GM12892 (cell line): ENCODE measurements at regions not wholly inside any gene's neighbourhood (a gene's known extent, or its start where the extent isn't known, plus 50 kb on each side); places are given as distances from the start of the nearest gene placed in this dataset.

Source experiments
- DNase-seq: peaks from one replicate; pipeline ENCODE4 v3.0.0; 2011; ENCODE audit not compliant: insufficient read length
- FAIRE-seq: peaks from 2 replicates; lab custom pipeline; 2011; peaks lifted over from hg19 to GRCh38; lab: Jason Lieb, UNC
- POLR2A ChIP-seq: IDR thresholded peaks from 2 replicates; pipeline ENCODE4 v1.6.1; 2011; ENCODE audit warnings: low read depth, low read length, control low read depth
- POLR2AphosphoS5 ChIP-seq: IDR thresholded peaks from 2 replicates; pipeline ENCODE4 v1.6.1; 2011; ENCODE audit warnings: low read depth, low read length, control low read depth
- TAF1 ChIP-seq: IDR thresholded peaks from 2 replicates; pipeline ENCODE4 v1.6.1; 2011; ENCODE audit warnings: low read depth, mild to moderate bottlenecking, control low read depth, low read length, borderline replicate concordance

DNA sequence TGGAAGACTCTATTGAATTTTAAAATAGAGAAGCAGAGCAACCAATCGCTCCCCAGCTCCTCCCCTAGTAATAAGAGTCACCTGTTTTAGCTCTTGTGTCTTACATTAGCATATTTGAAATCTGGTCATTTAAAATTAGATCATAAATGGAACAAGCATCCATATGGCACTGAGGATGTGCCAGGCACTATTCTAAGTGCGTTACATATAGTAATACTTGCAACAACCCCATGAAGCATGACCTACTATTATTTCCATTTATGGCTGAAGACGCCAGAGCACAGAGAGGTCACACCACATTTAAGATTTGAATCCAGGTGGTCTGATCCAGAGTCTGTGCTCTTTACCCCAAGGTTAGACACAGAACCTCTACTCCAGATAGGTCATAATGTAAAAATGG lies 82.0 kb upstream of the HIVEP3 start:
- no peak for FAIRE-seq
- TF ChIP-seq POLR2AphosphoS5 (no peak), POLR2A (no peak), TAF1 (no peak)
- DNase-seq: no peak

DNA sequence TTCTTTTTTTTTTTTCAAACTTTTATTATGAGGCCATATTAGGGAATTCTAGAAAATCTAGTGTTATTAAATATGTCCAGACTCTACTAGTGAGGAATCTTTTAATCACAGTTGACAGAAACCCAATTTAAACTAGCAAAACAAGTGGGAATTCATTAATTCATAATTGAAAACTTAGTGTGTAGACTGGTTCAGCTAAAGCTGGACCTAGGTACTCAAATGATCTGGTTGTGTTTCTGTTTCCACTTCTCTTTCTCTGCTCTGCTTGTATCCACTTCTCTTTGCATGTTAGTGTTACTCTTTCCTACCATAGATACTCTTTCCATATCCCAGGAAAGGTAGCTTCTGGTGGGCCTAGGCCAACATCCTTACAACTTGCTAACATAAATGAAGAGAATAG lies 81.2 kb upstream of the HIVEP3 start:
- no peak for FAIRE-seq
- TF ChIP-seq POLR2AphosphoS5 (no peak), TAF1 (no peak), POLR2A (no peak)
- no peak for DNase-seq

DNA sequence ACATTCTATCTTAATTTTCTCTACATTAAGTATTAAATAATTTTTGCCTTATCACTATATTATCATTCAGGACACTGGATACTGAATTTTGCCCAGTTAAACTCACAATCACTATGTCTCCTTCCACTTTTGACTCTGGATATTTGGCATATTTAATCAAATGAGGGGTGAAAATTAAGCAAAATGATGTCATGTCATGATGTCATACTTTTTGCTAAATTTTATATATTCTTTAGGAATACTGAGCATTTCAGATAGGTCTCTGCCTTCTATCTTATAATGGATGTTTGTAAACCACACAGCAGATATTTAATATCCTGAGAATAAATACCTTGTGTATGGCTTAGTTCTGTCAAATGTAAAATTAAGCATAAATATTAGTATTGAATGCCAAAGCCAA lies 79.5 kb upstream of the HIVEP3 start:
- DNase-seq (no peak), FAIRE-seq (no peak)
- TF ChIP-seq POLR2AphosphoS5: no peak
- no peak for TF ChIP-seq TAF1
- no peak for TF ChIP-seq POLR2A

DNA sequence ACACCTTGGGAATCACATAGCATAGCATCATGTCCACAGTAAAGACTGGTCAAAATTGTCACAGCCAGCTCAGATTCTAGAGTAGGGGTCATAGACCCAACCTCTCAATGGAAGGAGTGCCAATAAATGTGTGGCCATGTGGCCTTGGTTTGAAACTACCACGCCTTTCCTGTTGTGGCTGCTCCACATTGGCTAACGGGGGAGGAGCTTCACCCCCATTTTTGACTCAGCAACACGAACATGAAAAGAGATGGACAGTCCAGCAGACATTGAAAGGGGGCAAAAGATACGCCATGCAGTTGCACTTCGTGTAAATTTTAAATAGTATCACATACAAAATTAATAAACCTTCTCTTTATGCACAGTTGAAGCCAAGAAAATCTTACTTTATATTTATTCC lies 78.4 kb upstream of the HIVEP3 start:
- FAIRE-seq: no peak
- no peak for TF ChIP-seq POLR2A
- no peak for TF ChIP-seq TAF1
- no peak for TF ChIP-seq POLR2AphosphoS5
- no peak for DNase-seq

DNA sequence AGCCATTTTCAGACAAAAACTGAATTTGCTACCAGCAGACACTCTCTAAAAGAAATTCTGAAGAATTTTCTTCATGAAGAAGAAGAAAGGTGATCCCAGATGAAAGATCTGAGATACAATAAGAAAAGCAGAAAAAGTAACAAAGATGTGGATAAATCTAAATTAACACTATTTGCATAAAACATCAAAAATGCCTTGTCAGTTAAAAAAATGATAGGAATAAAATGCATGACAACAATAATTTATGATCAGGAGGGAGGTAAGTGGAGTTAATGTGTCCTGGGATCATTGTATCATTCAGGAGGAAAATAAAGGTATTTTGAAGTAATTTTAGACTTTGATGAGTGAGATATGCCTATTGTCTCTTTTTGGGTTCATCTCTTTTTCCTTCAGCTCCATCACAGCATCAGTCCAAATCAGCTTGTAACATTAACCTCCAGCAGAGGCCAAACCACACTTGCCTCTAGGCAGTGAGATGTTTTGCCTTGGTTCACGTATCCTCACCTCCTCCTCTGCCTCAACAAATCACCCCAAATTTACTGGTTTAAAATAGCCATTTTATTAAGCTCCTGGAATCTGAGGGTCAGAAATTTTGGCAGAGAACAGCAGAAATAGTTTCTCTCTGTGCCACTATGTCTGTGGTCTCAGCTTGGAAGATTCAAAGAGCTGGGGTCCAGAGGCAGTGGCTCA lies 76.9 kb upstream of the HIVEP3 start:
- no peak for TF ChIP-seq POLR2A
- no peak for TF ChIP-seq POLR2AphosphoS5
- TF ChIP-seq TAF1: no peak
- FAIRE-seq (peak; percentile 66), DNase-seq (no peak)

DNA sequence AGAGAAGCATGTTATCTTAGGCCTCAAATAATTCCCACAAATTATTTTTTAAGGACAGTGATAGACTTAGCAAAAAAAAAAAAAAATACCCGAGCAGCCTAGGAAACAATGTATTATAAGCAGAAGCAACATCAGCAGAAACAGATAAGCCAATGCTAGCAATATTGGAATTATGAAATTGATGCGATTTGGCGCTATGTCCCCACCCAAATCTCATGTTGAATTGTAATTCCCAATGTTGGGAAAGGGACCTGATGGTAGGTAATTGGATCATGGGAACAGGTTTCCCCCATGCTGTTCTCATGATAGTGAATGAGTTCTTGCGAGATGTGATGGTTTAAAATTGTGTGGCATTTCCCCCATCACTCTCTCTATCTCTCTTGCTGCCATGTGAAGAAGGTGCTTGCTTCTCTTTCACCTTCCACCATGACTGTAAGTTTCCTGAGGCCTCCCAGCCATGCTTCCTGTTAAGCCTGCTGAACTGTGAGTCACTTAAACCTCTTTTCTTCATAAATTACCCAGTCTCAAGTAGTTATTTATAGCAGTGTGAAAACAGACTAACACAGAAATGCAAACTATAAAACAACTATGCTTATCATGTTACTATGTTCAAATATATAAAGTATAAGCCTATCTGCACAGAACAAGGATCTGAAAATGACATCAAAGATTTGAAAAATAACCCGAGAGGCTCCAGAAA lies 75.6 kb upstream of the HIVEP3 start:
- DNase-seq: no peak
- no peak for FAIRE-seq
- TF ChIP-seq POLR2AphosphoS5 (no peak), POLR2A (no peak), TAF1 (no peak)

DNA sequence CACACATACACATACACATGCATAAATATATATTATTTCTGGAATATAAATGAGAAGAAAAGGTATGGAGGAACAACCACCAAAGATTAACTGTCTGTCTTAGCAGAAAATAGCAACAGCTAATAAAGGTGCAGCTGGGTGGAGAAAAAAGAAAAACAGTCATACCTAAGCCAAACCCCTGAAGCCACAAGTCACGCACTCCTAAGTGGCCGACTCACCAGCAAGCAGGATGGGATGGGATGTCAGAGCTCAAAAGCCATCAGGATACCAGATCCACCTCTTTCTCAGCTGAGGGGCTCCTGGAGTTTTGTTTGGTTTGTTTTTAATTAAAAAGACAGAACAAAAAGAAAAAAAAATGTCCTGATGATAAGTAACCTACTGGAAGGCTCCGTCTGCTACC lies 64.7 kb upstream of the HIVEP3 start:
- DNase-seq: no peak
- no peak for TF ChIP-seq POLR2A
- TF ChIP-seq POLR2AphosphoS5: no peak
- TF ChIP-seq TAF1: no peak
- no peak for FAIRE-seq

DNA sequence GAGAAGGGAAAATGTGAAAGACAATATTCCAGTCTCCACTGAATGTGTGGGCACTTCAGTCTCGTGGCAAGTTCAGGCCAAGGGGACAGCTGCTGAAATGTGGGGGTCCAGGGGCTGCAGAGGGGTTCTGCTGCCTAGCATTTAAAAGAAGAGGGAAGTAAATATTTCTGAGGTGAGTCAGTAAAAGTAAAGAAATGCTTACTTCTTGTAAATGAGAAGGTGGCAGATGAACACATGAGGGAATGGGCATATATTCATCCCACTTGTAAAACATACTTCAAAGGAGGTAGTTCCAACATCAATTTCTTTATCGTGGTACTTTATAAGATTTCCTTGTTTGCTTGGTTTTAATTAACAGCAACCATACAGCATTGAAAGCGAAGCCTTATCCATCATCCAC lies 63.1 kb upstream of the HIVEP3 start:
- DNase-seq: no peak
- FAIRE-seq: peak; percentile 40
- TF ChIP-seq POLR2AphosphoS5 (no peak), POLR2A (no peak), TAF1 (no peak)

DNA sequence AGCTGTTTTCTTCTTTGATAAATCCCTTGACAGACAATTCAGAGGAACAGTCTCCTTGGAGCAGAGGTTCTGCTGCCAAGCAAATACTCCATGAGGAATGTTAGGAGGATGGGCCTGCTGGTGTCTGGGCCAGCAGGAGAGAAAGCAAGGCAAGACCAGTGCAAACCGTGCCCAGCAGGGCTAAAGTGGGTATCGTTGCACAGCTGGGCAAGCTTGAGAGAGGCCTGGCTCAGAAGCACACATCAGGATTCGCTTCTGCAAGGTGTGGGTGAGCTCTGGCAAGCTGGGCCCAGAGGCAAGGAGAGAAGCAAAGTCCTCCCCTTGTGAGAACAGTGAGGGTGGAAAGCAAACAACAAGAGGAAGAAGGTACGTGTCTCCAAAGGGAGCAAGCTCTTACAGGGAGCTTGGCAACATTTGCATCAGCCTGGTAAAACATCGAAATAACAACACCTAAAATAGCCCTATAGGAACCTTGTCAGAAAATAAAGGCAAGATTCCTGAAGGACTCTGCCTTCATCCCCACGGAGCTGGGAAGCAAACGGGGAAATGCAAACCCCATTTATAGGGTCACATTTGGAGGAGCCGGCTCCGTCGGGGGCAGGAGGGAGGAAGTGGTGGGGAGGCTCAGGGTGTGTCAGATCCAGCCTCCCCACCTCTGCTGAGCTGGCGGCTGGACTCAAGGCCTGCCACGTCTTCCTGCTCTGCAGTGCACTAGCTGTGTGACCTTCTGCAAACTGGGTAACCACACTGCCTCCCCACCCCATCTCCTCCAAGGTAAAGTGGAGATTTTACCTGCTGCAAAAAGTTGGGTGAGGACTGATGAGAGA lies 62.3 kb upstream of the HIVEP3 start:
- FAIRE-seq: no peak
- DNase-seq: no peak
- TF ChIP-seq POLR2AphosphoS5: no peak
- no peak for TF ChIP-seq TAF1
- TF ChIP-seq POLR2A: no peak

DNA sequence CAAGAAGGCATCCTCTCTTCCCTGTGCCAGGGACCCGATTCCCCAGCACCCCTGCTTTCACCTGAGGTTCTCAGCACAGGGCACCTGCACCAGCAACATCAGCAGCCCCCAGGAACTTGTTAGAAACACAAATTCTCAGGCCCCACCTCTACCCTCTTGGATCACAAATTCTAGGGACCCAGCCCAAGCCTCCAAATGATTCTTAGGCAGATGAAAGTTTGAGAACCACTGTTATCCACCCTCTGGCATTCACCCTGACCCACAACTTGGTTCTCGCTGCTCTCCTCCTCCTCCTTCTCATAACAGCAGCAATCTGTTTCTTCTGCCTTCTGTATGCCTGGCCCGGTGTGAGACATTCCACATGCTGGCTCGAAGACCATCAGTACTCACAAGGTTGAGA lies 60.3 kb upstream of the HIVEP3 start:
- FAIRE-seq (no peak), DNase-seq (no peak)
- TF ChIP-seq TAF1: no peak
- no peak for TF ChIP-seq POLR2A
- TF ChIP-seq POLR2AphosphoS5: no peak

DNA sequence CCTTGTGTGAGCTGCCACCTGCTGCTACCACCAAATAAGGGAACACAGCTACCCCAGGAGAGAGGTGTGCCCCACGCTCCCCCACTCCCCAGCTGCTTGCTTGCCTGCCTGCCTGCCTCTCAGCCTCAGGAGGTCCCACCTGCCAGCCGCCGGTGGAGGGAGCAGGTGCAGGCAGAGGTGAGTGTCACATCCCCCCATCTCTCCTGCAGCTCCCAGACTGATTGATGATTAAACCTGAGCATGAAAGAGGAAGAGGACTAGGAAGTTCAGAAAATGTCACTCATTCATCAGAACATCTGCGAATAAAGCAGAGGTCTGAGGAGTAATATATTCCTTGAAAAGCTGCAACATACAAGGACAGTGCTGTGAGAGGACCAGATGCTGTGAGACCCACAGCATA lies 58.6 kb upstream of the HIVEP3 start:
- TF ChIP-seq POLR2AphosphoS5 (no peak), POLR2A (no peak), TAF1 (no peak)
- no peak for DNase-seq
- no peak for FAIRE-seq

DNA sequence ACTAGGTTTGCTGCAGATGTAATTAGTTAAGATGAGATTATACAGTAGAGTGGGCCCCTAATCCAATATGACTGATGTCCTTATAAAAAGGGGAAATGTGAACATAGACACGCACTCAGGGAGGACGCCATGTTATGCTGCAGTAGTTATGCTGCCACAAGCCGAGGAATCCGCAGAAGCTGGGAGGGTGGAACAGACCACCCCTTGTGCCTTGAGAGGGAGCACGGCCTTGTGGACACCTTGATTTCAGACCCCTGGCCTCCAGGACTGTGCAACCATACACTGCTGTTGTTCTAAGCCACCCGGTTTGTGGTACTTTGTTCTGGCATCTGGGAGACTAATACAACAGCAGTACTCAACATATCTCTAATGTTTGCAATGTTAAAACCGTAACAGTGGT lies 57.9 kb upstream of the HIVEP3 start:
- FAIRE-seq: no peak
- no peak for DNase-seq
- no peak for TF ChIP-seq POLR2A
- no peak for TF ChIP-seq TAF1
- TF ChIP-seq POLR2AphosphoS5: no peak
